DMS53 treated with DMSO at 0.1 percent for 48 hours (cell line): ENCODE measurements at regions not wholly inside any gene's neighbourhood (a gene's known extent, or its start where the extent isn't known, plus 50 kb on each side); places are given as distances from the start of the nearest gene placed in this dataset.
"Not testable (repeated sequence)": the region's sequence is repeated elsewhere in the genome, so short reads cannot be mapped to it uniquely, and the experiment has no call there.

Source experiments
- DNase-seq: peaks from one replicate; lab custom pipeline; 2025; ENCODE audit not compliant: unreplicated experiment; lab: John Stamatoyannopoulos, UW

- DNase-seq = peak; percentile 23
Observed at GRCh38 chr6:132060591-132060990, 109.4 kb upstream of the CCN2 start.

GRCh38 chr6:132058975-132059374 is 107.8 kb upstream of the CCN2 start:
- DNase-seq = no peak

GRCh38 chr6:132054525-132054924 is 103.4 kb upstream of the CCN2 start:
- DNase-seq = no peak

- DNase-seq = no peak
Observed at GRCh38 chr6:132053511-132053910, 102.3 kb upstream of the CCN2 start.

- DNase-seq = no peak
Observed at GRCh38 chr6:132052096-132052495, 100.9 kb upstream of the CCN2 start.

- no peak for DNase-seq
Observed at GRCh38 chr6:132045877-132046276, 94.7 kb upstream of the CCN2 start.

- DNase-seq = no peak
Observed at GRCh38 chr6:132043148-132043547, 92.0 kb upstream of the CCN2 start.

GRCh38 chr6:132041706-132042105 is 90.5 kb upstream of the CCN2 start:
- DNase-seq = no peak

- no peak for DNase-seq
Observed at GRCh38 chr6:132028029-132028428, 76.9 kb upstream of the CCN2 start.

GRCh38 chr6:132025468-132025867 is 74.3 kb upstream of the CCN2 start:
- DNase-seq = no peak

- no peak for DNase-seq
Observed at GRCh38 chr6:132023490-132023889, 72.3 kb upstream of the CCN2 start.

GRCh38 chr6:132021552-132022375 is 70.6 kb upstream of the CCN2 start:
- no peak for DNase-seq

- DNase-seq = not testable (repeated sequence)
Observed at GRCh38 chr6:132020918-132021317, 69.7 kb upstream of the CCN2 start.

- DNase-seq = no peak
Observed at GRCh38 chr6:132020138-132020581, 69.0 kb upstream of the CCN2 start.

- DNase-seq = no peak
Observed at GRCh38 chr6:132019586-132019985, 68.4 kb upstream of the CCN2 start.

GRCh38 chr6:132017942-132018341 is 66.8 kb upstream of the CCN2 start:
- DNase-seq = no peak

GRCh38 chr6:132016396-132016795 is 65.2 kb upstream of the CCN2 start:
- no peak for DNase-seq

- no peak for DNase-seq
Observed at GRCh38 chr6:132011582-132011981, 60.4 kb upstream of the CCN2 start.

GRCh38 chr6:132009175-132009574 is 58.0 kb upstream of the CCN2 start:
- no peak for DNase-seq

- no peak for DNase-seq
Observed at GRCh38 chr6:132007474-132008190, 56.5 kb upstream of the CCN2 start.

- no peak for DNase-seq
Observed at GRCh38 chr6:132005178-132005577, 54.0 kb upstream of the CCN2 start.

GRCh38 chr6:132004668-132005067 is 53.5 kb upstream of the CCN2 start:
- DNase-seq = no peak
